Fibroblast of upper back skin (primary cell): ENCODE measurements at regions not wholly inside any gene's neighbourhood (a gene's known extent, or its start where the extent isn't known, plus 50 kb on each side); places are given as distances from the start of the nearest gene placed in this dataset.
A peak's percentile ranks its signal among the peaks of the same experiment; 100 is the strongest.

Experiments
- DNase-seq: peaks from one replicate; pipeline ENCODE4 v3.0.0-alpha.2; 2013

GRCh38 chr2:111676291-111676822, 207.6 kb downstream of the ANAPC1 start:
- DNase-seq, result peak; percentile 25

GRCh38 chr2:111678161-111678560, 205.8 kb downstream of the ANAPC1 start:
- no peak for DNase-seq

- DNase-seq, result peak; percentile 40
Measured at GRCh38 chr2:111678651-111679050, 205.3 kb downstream of the ANAPC1 start.

GRCh38 chr2:111679202-111679601, 204.8 kb downstream of the ANAPC1 start:
- no peak for DNase-seq

GRCh38 chr2:111684611-111685010, 199.4 kb downstream of the ANAPC1 start:
- DNase-seq, result no peak

- peak; percentile 39 for DNase-seq
Measured at GRCh38 chr2:111685342-111685741, 198.7 kb downstream of the ANAPC1 start.

GRCh38 chr2:111686994-111687393, 197.0 kb downstream of the ANAPC1 start:
- DNase-seq, result no peak

- no peak for DNase-seq
Measured at GRCh38 chr2:111687911-111688310, 196.1 kb downstream of the ANAPC1 start.

- DNase-seq, result peak; percentile 17
Measured at GRCh38 chr2:111688482-111688881, 195.5 kb downstream of the ANAPC1 start.

- no peak for DNase-seq
Measured at GRCh38 chr2:111689174-111689573, 194.8 kb downstream of the ANAPC1 start.

- no peak for DNase-seq
Measured at GRCh38 chr2:111689941-111690340, 194.1 kb downstream of the ANAPC1 start.

GRCh38 chr2:111691164-111691875, 192.7 kb downstream of the ANAPC1 start:
- peak; percentile 28 for DNase-seq

GRCh38 chr2:111692311-111692710, 191.7 kb downstream of the ANAPC1 start:
- DNase-seq, result no peak

- peak; percentile 100 for DNase-seq
Measured at GRCh38 chr2:111694700-111695101, 189.3 kb downstream of the ANAPC1 start.

GRCh38 chr2:111695441-111696007, 188.5 kb downstream of the ANAPC1 start:
- no peak for DNase-seq

GRCh38 chr2:111696226-111696625, 187.8 kb downstream of the ANAPC1 start:
- no peak for DNase-seq

GRCh38 chr2:111697560-111697959, 186.4 kb downstream of the ANAPC1 start:
- DNase-seq, result no peak

- DNase-seq, result no peak
Measured at GRCh38 chr2:111698089-111698488, 185.9 kb downstream of the ANAPC1 start.

- peak; percentile 99 for DNase-seq
Measured at GRCh38 chr2:111698743-111699554, 185.0 kb downstream of the ANAPC1 start.

GRCh38 chr2:111701266-111701665, 182.7 kb downstream of the ANAPC1 start:
- DNase-seq, result no peak

GRCh38 chr2:111701798-111702118, 182.2 kb downstream of the ANAPC1 start:
- DNase-seq, result no peak

- DNase-seq, result peak; percentile 50
Measured at GRCh38 chr2:111702119-111702803, 181.7 kb downstream of the ANAPC1 start.

GRCh38 chr2:111702804-111703196, 181.2 kb downstream of the ANAPC1 start:
- DNase-seq, result no peak
